ENCODE measurements at regions not wholly inside any gene's neighbourhood (a gene's known extent, or its start where the extent isn't known, plus 50 kb on each side); places are given as distances from the start of the nearest gene placed in this dataset.

- DNase-seq (ENCODE audit: low read depth, low spot score) (no peak), FAIRE-seq (no peak)
- H3K27me3 ChIP-seq (ENCODE audit: control insufficient read depth in 2 of 2, insufficient read depth in 2 of 2, low read length in 2 of 2) = peaks cover 4 to 7% of the 10 kb centered on the region in 2 experiments
- intact Hi-C loops (cut with micrococcal nuclease) = no loop called here
- TF ChIP-seq GATA2 (IDR thresholded peaks at IDR 0.05; ENCODE audit: insufficient read depth, insufficient read length, low read depth, low read length) (no peak), MYC (IDR thresholded peaks at IDR 0.05; ENCODE audit: low read depth, low read length) (no peak), EZH2 (IDR thresholded peaks at IDR 0.05; ENCODE audit: borderline replicate concordance, low read depth, low read length, severe bottlenecking) (no peak), JUN (IDR thresholded peaks at IDR 0.05; ENCODE audit: borderline replicate concordance, insufficient read depth, insufficient read length, low read depth) (no peak), POLR2A (IDR thresholded peaks at IDR 0.05; ENCODE audit: low read depth, low read length) (no peak), POLR2AphosphoS5 (IDR thresholded peaks at IDR 0.05; ENCODE audit: insufficient read depth, low read depth, low read length) (no peak), FOS (IDR thresholded peaks at IDR 0.05; ENCODE audit: borderline replicate concordance, insufficient read depth, low read length) (no peak)
- TF ChIP-seq, protein P1, sequence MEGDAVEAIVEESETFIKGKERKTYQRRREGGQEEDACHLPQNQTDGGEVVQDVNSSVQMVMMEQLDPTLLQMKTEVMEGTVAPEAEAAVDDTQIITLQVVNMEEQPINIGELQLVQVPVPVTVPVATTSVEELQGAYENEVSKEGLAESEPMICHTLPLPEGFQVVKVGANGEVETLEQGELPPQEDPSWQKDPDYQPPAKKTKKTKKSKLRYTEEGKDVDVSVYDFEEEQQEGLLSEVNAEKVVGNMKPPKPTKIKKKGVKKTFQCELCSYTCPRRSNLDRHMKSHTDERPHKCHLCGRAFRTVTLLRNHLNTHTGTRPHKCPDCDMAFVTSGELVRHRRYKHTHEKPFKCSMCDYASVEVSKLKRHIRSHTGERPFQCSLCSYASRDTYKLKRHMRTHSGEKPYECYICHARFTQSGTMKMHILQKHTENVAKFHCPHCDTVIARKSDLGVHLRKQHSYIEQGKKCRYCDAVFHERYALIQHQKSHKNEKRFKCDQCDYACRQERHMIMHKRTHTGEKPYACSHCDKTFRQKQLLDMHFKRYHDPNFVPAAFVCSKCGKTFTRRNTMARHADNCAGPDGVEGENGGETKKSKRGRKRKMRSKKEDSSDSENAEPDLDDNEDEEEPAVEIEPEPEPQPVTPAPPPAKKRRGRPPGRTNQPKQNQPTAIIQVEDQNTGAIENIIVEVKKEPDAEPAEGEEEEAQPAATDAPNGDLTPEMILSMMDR (IDR thresholded peaks at IDR 0.05; ENCODE audit: extremely low read depth in 1 of 2, insufficient read depth in 1 of 2, low read depth in 1 of 2, low read length in 2 of 2) = no peak
- TF ChIP-seq, protein P2, sequence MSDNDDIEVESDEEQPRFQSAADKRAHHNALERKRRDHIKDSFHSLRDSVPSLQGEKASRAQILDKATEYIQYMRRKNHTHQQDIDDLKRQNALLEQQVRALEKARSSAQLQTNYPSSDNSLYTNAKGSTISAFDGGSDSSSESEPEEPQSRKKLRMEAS (IDR thresholded peaks at IDR 0.05; ENCODE audit: insufficient read depth, insufficient read length) = no peak
- H2AFZ ChIP-seq (ENCODE audit: low read depth, low read length) = no peak overlapping the region
- no peak overlapping the region for H3K4me3 ChIP-seq (replicated peaks in 1 of 3; ENCODE audit: insufficient read depth in 1 of 3, low read depth in 1 of 3, low read length in 3 of 3)
- no peak overlapping the region for H3K9ac ChIP-seq (replicated peaks; ENCODE audit: extremely low read depth, insufficient read depth, low read length)
- no peak overlapping the region for H3K27ac ChIP-seq (ENCODE audit: insufficient read depth, low read depth, low read length)
- H4K20me1 ChIP-seq (replicated peaks; ENCODE audit: control insufficient read depth, extremely low read depth, insufficient read depth, low read length) = no peaks in the 10 kb centered on the region
- no peaks in the 10 kb centered on the region for H3K9me1 ChIP-seq (replicated peaks; ENCODE audit: control insufficient read depth, extremely low read depth, insufficient read depth, low read length)
- H3K4me1 ChIP-seq (ENCODE audit: control insufficient read depth, extremely low read depth, insufficient read depth, low read length) = no peaks in the 10 kb centered on the region
- BruUV-seq (replicated peaks) = no TSS peak
- no peak overlapping the region for H3K4me2 ChIP-seq (ENCODE audit: insufficient read depth, low read length)
- no peaks in the 10 kb centered on the region for H3K79me2 ChIP-seq (ENCODE audit: control insufficient read depth, insufficient read depth, low read length)
- dilution Hi-C loops (cut with MboI; ENCODE audit: extremely low pct_ligation_motif_present, low sequenced_read_pairs) = no loop called here
- no peaks in the 10 kb centered on the region for H3K36me3 ChIP-seq (ENCODE audit: control insufficient read depth in 2 of 2, extremely low read depth in 1 of 2, insufficient read depth in 2 of 2, low read length in 2 of 2)
- CTCF ChIA-PET = no interaction called here
- POLR2A ChIA-PET = no interaction called here
- no peaks in the 10 kb centered on the region for H3K9me3 ChIP-seq (replicated peaks; ENCODE audit: control insufficient read depth, insufficient read depth, low read length)
Measured at GRCh38 chr2:199602271-199602895, 144.6 kb upstream of the SATB2 start.

Measured in endothelial cell of umbilical vein (primary cell).